GM12873 (cell line): ENCODE measurements at regions not wholly inside any gene's neighbourhood (a gene's known extent, or its start where the extent isn't known, plus 50 kb on each side); places are given as distances from the start of the nearest gene placed in this dataset.

Source experiments
- TF ChIP-seq, protein P1 (sequence below): IDR thresholded peaks from 2 replicates; pipeline ENCODE4 v1.5.1; 2012; ENCODE audit warnings: low read depth, mild to moderate bottlenecking, moderate library complexity, low read length, control low read depth; ENCODE audit not compliant: insufficient read depth; ENCODE audit errors: missing control alignments

DNA sequence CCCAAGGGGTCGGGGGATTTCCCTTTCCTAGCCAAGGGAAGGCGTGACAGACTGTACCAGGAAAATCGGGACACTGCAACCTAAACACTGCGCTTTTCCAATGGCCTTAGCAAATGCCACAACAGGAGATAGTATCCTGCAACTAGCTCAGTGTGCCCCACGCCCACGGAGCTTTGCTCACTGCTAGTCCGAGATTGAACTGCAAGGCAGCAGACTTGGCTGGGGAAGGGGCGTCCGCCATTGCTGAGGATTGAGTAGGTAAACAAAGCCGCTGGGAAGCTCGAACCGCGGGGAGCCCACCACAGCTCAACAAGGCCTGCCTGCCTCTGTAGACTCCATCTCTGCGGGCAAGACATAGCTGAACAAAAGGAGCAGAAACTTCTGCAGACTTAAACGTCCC is 72.3 kb upstream of the THRB start:
- TF ChIP-seq, protein P1, sequence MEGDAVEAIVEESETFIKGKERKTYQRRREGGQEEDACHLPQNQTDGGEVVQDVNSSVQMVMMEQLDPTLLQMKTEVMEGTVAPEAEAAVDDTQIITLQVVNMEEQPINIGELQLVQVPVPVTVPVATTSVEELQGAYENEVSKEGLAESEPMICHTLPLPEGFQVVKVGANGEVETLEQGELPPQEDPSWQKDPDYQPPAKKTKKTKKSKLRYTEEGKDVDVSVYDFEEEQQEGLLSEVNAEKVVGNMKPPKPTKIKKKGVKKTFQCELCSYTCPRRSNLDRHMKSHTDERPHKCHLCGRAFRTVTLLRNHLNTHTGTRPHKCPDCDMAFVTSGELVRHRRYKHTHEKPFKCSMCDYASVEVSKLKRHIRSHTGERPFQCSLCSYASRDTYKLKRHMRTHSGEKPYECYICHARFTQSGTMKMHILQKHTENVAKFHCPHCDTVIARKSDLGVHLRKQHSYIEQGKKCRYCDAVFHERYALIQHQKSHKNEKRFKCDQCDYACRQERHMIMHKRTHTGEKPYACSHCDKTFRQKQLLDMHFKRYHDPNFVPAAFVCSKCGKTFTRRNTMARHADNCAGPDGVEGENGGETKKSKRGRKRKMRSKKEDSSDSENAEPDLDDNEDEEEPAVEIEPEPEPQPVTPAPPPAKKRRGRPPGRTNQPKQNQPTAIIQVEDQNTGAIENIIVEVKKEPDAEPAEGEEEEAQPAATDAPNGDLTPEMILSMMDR = no peak

DNA sequence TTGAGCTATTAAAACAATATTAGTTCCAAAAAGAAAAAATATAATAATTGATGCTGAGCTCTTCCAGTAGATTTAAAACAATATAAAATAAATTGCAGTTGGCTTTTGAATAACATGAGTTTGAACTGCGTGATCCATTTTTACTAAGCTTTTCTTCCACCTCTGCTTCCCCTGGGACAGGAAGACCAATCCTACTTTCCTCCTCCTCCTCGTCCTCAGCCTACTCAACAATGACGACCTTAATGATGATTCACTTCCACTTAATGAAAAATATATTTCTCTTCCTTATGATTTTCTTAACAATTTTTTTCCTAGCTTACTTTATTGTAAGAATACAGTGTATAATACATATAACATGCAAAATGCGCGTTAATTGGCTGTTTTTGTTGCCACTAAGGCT is 78.9 kb upstream of the THRB start:
- TF ChIP-seq, protein P1 = no peak

DNA sequence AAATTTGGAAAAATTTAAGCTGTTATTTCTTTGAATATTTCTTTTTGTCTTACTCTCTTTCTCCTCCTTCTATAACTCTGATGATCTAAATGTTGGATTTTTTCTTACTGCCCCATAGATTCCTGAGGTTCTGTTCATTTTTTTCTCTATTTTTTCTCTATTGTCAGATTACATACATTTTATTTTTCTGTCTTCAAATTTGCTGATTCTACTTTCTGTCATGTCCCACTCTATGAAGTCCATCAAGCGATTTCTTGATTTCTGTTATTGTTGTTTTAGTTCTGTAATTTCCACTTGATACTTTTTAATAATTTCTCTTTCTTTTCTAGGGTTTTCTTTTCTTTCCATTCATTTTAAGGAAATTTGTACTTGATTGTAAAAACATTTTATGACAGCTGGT is 83.7 kb upstream of the THRB start:
- TF ChIP-seq, protein P1 = no peak

DNA sequence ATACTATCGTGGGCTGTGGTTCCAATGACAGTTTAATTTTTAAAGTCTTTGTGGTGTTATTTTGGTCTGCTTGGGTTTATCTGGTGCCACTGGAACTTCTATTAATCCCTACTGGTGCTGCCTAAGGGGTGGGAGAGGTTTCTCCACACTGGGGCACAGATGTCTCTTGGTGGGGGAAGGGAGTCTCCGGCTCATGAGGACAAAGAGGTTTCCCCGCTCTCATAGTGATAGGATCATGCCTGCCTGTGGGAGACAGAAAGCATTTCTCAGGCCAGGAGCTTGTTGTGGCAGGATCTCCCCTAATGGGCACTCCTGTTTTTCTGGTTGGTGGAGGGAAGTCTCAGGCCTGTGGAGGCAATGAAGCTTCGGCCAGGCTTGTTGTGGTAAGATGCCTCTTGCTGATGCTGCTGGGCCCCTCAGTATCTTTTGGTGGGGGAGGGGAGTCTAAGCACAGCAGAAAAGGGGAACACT is 84.3 kb upstream of the THRB start:
- TF ChIP-seq, protein P1 = no peak

DNA sequence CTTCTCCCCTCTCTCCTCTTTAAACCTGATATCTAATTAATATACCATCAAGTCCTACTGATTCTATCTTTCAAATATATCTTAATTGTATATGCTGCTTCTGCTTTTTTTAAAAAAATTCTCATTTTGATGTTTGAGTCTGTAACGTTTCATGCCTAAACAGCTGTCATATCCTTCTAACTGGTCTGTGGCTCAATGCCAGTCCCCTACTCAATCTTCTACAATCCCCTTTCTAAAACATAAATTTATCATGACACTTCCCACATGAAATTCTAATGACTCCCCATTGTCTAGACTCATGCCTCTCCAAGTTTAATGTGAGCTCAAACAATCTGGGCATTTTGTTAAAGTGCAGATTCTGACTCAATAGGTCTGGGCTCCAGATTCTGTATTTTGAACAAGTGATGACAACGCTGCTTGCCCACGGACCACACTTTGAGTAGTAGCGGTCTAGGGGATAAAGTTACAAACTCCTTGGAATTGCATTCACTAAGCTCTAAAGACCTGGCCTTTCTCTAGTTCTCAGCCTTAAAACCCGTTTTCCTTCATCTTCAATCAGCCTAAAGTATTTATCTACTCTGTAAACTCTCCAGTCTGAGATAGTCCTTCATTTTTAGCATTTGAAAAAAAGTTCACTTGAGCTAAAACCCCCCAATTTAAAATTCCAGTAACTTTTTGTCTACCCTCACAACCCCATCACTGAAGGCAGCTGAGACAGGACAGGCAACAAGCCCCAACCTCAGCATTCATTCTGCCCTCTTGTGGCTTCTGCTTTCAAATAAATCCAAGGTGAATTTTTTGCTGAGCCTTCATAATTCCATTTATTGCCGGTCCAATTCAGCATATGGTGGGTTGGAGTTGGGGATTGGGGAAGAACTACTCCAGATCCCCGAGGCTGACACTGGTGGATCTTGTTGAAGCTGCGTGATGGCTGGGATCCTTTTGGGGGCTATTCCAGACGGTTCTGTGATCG is 88.1 kb upstream of the THRB start:
- TF ChIP-seq, protein P1 = no peak

DNA sequence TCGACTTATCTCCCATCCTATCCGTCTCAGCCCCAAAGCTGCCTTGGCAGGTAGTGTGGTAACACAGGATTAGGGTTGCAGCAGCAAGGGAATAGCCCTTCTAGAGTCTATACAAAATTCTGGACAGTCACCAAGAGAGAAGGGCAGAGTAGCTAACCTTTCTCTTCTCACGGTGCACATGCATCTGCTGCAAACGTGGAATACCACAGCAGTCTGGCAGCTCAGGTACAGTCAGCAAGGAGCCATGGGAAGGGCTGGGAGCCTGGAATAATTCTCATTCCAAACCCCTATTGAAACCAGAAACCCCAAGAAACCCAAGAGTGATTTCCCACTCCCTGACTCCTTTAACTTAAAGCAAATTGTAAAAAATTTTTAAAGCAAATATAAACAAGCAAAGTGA is 92.3 kb upstream of the THRB start:
- TF ChIP-seq, protein P1 = no peak

DNA sequence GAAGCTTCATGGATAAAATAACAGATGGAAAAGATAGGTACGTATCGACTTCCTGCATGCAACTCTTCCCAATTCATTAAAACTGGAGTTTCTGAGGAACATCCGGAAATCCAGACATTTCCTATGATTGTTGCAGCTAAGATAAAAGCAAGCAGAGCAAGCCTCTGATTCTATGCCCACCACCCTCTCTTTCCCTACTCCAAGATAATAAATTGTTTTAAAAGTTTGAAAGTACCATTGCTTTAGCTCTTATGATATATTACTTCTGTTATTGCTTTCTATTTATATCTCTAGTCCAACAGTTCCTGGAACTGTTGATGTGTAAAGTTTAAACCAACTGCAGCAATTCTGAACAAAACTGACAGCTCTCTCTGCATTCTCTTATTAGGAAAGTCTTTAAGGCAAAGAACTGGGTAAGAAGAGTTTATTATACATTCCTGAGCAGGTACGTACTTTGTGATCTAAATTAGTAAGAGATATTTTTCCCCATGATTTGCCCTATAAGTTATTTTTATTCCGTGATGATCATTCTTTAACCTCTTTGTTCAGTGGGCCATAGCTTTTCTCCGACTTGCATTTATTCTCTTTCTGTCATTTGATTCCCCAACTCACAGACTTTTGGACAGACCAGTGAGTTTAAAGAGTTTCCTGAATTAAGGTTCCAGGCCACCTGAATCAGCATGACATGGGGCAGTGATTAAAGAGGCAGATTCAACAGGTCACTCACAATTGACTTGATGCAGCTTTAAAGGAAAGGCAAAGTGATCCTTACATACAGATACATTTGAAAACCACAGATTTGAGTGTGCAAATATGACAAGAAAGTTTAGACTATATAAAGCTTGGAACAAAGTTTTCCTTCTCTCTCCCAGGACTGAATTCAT is 94.2 kb upstream of the THRB start:
- TF ChIP-seq, protein P1 = no peak
